ENCODE measurements at regions not wholly inside any gene's neighbourhood (a gene's known extent, or its start where the extent isn't known, plus 50 kb on each side); places are given as distances from the start of the nearest gene placed in this dataset.
A peak's percentile ranks its signal among the peaks of the same experiment; 100 is the strongest.

DNA sequence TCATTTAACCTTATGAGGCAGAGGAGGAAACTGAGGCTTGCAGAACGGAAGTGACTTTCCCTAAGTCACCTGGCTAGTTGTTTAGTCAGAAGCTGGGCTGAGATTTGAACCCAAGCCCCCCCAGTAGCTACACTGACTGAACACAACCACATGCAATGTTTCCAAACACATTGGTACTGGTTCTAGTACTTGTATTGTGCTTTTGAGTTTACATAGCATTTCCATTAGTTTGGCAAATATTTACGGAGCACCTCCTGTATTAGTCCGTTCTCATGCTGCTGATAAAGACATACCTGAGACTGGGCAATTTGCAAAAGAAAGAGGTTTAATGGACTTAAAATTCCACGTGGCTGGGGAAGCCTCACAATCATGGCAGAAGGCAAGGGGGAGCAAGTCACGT, 56.3 kb upstream of the ITGA11 start:
- Histone ChIP-seq H3K27me3 (ENCODE audit: control insufficient read depth, insufficient read depth, low read length) (peaks cover 8% of the 10 kb centered on the region), H3K4me1 (ENCODE audit: control insufficient read depth, extremely low read depth, insufficient read depth, low read length) (peaks cover 11% of the 10 kb centered on the region), H3K27ac (ENCODE audit: insufficient read depth, low read length) (no peak overlapping the region), H3K79me2 (ENCODE audit: control insufficient read depth, insufficient read depth, low read length) (no peaks in the 10 kb centered on the region), H3K9me3 (ENCODE audit: control insufficient read depth, insufficient read depth, low read depth, low read length) (no peaks in the 10 kb centered on the region), H3K36me3 (ENCODE audit: control insufficient read depth, insufficient read depth, low read length) (no peaks in the 10 kb centered on the region), H3K4me3 (replicated peaks in 1 of 4; ENCODE audit: control extremely low read depth in 1 of 4, insufficient read depth in 1 of 4, low read depth in 3 of 4, low read length in 4 of 4) (no peak overlapping the region), H3K4me2 (ENCODE audit: extremely low read depth, insufficient read depth, low read length) (no peak overlapping the region), H4K20me1 (ENCODE audit: control insufficient read depth, extremely low read depth, insufficient read depth, low read length) (no peaks in the 10 kb centered on the region), H3K9ac (ENCODE audit: insufficient read depth, low read length) (no peak overlapping the region), H2AFZ (ENCODE audit: low read length) (no peak overlapping the region)
- no peak for DNase-seq (ENCODE audit: low read depth in 2 of 2)
- TF ChIP-seq, protein P1, sequence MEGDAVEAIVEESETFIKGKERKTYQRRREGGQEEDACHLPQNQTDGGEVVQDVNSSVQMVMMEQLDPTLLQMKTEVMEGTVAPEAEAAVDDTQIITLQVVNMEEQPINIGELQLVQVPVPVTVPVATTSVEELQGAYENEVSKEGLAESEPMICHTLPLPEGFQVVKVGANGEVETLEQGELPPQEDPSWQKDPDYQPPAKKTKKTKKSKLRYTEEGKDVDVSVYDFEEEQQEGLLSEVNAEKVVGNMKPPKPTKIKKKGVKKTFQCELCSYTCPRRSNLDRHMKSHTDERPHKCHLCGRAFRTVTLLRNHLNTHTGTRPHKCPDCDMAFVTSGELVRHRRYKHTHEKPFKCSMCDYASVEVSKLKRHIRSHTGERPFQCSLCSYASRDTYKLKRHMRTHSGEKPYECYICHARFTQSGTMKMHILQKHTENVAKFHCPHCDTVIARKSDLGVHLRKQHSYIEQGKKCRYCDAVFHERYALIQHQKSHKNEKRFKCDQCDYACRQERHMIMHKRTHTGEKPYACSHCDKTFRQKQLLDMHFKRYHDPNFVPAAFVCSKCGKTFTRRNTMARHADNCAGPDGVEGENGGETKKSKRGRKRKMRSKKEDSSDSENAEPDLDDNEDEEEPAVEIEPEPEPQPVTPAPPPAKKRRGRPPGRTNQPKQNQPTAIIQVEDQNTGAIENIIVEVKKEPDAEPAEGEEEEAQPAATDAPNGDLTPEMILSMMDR (conservative IDR thresholded peaks at IDR 0.05 in 1 of 2, IDR thresholded peaks at IDR 0.05 in 1 of 2; ENCODE audit: low read depth in 1 of 2, low read length in 2 of 2): no peak
- TF ChIP-seq EZH2 (IDR thresholded peaks at IDR 0.05; ENCODE audit: low read length, missing control alignments): no peak

DNA sequence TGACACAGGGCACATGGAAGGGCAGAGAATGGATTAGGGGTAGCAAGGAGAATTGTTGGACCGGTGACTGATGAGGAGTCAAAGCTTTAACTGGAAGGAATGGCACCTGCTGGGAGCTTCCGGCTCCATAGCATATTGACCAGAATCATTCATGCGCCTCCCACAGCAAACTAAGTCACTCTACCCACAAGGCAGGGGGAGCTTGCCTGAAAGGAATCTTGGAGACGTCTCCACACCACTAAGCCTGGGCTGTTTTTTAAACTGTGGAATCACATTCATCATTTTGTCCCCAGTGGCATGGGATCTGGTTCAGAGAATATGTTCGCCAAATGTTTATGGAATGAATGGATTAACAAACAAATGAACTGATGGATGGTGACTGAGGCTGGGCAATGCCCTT, 57.0 kb upstream of the ITGA11 start:
- Histone ChIP-seq H2AFZ (ENCODE audit: low read length) (no peak overlapping the region), H3K9me3 (ENCODE audit: control insufficient read depth, insufficient read depth, low read depth, low read length) (no peaks in the 10 kb centered on the region), H3K27me3 (ENCODE audit: control insufficient read depth, insufficient read depth, low read length) (peaks cover 14% of the 10 kb centered on the region), H3K36me3 (ENCODE audit: control insufficient read depth, insufficient read depth, low read length) (no peaks in the 10 kb centered on the region), H3K4me1 (ENCODE audit: control insufficient read depth, extremely low read depth, insufficient read depth, low read length) (peaks cover 11% of the 10 kb centered on the region), H4K20me1 (ENCODE audit: control insufficient read depth, extremely low read depth, insufficient read depth, low read length) (no peaks in the 10 kb centered on the region), H3K4me2 (ENCODE audit: extremely low read depth, insufficient read depth, low read length) (no peak overlapping the region), H3K9ac (ENCODE audit: insufficient read depth, low read length) (no peak overlapping the region), H3K79me2 (ENCODE audit: control insufficient read depth, insufficient read depth, low read length) (no peaks in the 10 kb centered on the region), H3K4me3 (replicated peaks in 1 of 4; ENCODE audit: control extremely low read depth in 1 of 4, insufficient read depth in 1 of 4, low read depth in 3 of 4, low read length in 4 of 4) (no peak overlapping the region), H3K27ac (ENCODE audit: insufficient read depth, low read length) (no peak overlapping the region)
- DNase-seq (ENCODE audit: low read depth in 2 of 2): peak in 1 of 2 donors; percentile 73
- no peak for TF ChIP-seq EZH2 (IDR thresholded peaks at IDR 0.05; ENCODE audit: low read length, missing control alignments)
- TF ChIP-seq, protein P1 (conservative IDR thresholded peaks at IDR 0.05 in 1 of 2, IDR thresholded peaks at IDR 0.05 in 1 of 2; ENCODE audit: low read depth in 1 of 2, low read length in 2 of 2): no peak

DNA sequence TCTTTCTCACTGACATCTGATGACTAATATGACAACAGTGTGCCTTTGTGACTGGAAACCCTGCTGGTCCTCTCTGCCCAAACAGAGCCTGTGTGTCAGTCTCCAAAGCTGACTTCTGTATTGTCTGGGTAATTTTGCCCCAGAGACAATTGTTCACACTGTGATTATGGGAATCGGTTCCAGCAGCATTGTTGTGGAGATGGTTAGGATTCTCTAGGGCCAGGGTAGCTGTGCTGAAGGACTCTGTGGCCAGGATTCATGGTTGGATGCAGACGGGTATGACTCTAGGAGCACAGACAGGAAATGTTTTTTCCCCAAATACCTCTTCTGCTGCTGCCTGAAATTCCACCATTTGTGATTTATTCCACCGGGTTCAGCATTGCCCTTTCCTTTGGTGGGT, 57.5 kb upstream of the ITGA11 start:
- Histone ChIP-seq H3K27me3 (ENCODE audit: control insufficient read depth, insufficient read depth, low read length) (peaks cover 19% of the 10 kb centered on the region), H3K9me3 (ENCODE audit: control insufficient read depth, insufficient read depth, low read depth, low read length) (no peaks in the 10 kb centered on the region), H3K9ac (ENCODE audit: insufficient read depth, low read length) (no peak overlapping the region), H2AFZ (ENCODE audit: low read length) (no peak overlapping the region), H3K4me1 (ENCODE audit: control insufficient read depth, extremely low read depth, insufficient read depth, low read length) (peaks cover 11% of the 10 kb centered on the region), H3K79me2 (ENCODE audit: control insufficient read depth, insufficient read depth, low read length) (no peaks in the 10 kb centered on the region), H3K4me3 (replicated peaks in 1 of 4; ENCODE audit: control extremely low read depth in 1 of 4, insufficient read depth in 1 of 4, low read depth in 3 of 4, low read length in 4 of 4) (no peak overlapping the region), H3K27ac (ENCODE audit: insufficient read depth, low read length) (no peak overlapping the region), H4K20me1 (ENCODE audit: control insufficient read depth, extremely low read depth, insufficient read depth, low read length) (no peaks in the 10 kb centered on the region), H3K36me3 (ENCODE audit: control insufficient read depth, insufficient read depth, low read length) (no peaks in the 10 kb centered on the region), H3K4me2 (ENCODE audit: extremely low read depth, insufficient read depth, low read length) (no peak overlapping the region)
- no peak for TF ChIP-seq EZH2 (IDR thresholded peaks at IDR 0.05; ENCODE audit: low read length, missing control alignments)
- TF ChIP-seq, protein P1 (conservative IDR thresholded peaks at IDR 0.05 in 1 of 2, IDR thresholded peaks at IDR 0.05 in 1 of 2; ENCODE audit: low read depth in 1 of 2, low read length in 2 of 2): no peak
- DNase-seq (ENCODE audit: low read depth in 2 of 2): peak in 1 of 2 donors; percentile 74
